SK-N-SH (cell line): ENCODE measurements at regions not wholly inside any gene's neighbourhood (a gene's known extent, or its start where the extent isn't known, plus 50 kb on each side); places are given as distances from the start of the nearest gene placed in this dataset.

Source experiments
- CTCF ChIA-PET: fragments of 300-600, 350-600 bp; formaldehyde crosslinking; extraction: SDS; loops from one replicate; lab custom pipeline; 2021; lab: Yijun Ruan, JAX
- POLR2A ChIA-PET: fragments of 350-600 bp; sonication (Branson Sonifier 250); formaldehyde crosslinking; extraction: SDS; loops from one replicate; lab custom pipeline; 2020; ENCODE audit warnings: antibody characterized with exemption, inconsistent platforms; lab: Yijun Ruan, JAX
- DNase-seq: peaks from one replicate; pipeline ENCODE4 v3.0.0; 2012
- H2AFZ ChIP-seq: fragments of 200-600 bp; sonication (generic); 2 replicates; pipeline ENCODE4 v1.8.1; 2016; ENCODE audit warnings: antibody characterized with exemption, mild to moderate bottlenecking, low read depth
- H3F3A ChIP-seq: fragments of 200-600 bp; sonication (generic); replicated peaks from 2 replicates; pipeline ENCODE3; 2016; ENCODE audit warnings: antibody characterized with exemption, mild to moderate bottlenecking; ENCODE audit not compliant: insufficient read depth
- H3K27ac ChIP-seq, 2 experiments: fragments of 200-500 bp in 1 of 2; fragments of 200-600 bp in 1 of 2; sonication (Bioruptor generic) in 1 of 2; sonication (generic), shearing (Covaris generic) in 1 of 2; 2 replicates each; pipeline versions ENCODE4 v1.5.1 to v1.6.1; 2014 to 2016; ENCODE audit warnings: low read depth in 2 of 2, inconsistent platforms in 1 of 2, low read length in 1 of 2, mild to moderate bottlenecking in 1 of 2, mixed read lengths in 1 of 2
- H3K27me3 ChIP-seq: fragments of 200-600 bp; sonication (generic), shearing (Covaris generic); 2 replicates; pipeline ENCODE4 v1.6.1; 2016; ENCODE audit warnings: mixed run types; ENCODE audit not compliant: insufficient read depth
- H3K36me3 ChIP-seq, 2 experiments: fragments of 200-500 bp in 1 of 2; fragments of 200-600 bp in 1 of 2; sonication (Bioruptor generic) in 1 of 2; sonication (generic) in 1 of 2; replicated peaks in 1 of 2; 2 replicates each; pipeline versions ENCODE3 to v1.5.1; 2014 to 2016; ENCODE audit warnings: low read length in 1 of 2, mild to moderate bottlenecking in 1 of 2; ENCODE audit not compliant: insufficient read depth in 2 of 2, control insufficient read depth in 1 of 2
- H3K4me1 ChIP-seq, 2 experiments: fragments of 200-500 bp in 1 of 2; fragments of 200-600 bp in 1 of 2; sonication (Bioruptor generic) in 1 of 2; sonication (generic), shearing (Covaris generic) in 1 of 2; 2 replicates each; pipeline versions ENCODE4 v1.5.1 to v1.6.1; 2014 to 2016; ENCODE audit warnings: low read depth in 1 of 2, low read length in 1 of 2, mixed run types in 1 of 2; ENCODE audit not compliant: insufficient read depth in 2 of 2, control insufficient read depth in 1 of 2
- H3K4me2 ChIP-seq: fragments of 200-600 bp; sonication (generic), shearing (Covaris generic); 2 replicates; pipeline ENCODE4 v1.6.1; 2017; ENCODE audit warnings: mixed run types
- H3K4me3 ChIP-seq, 2 experiments: fragments of 200-500 bp in 1 of 2; fragments of 200-600 bp in 1 of 2; sonication (Bioruptor generic) in 1 of 2; sonication (generic), shearing (Covaris generic) in 1 of 2; 2 replicates each; pipeline versions ENCODE4 v1.5.1 to v1.8.1; 2014 to 2016; ENCODE audit warnings: low read depth in 2 of 2, inconsistent platforms in 1 of 2, low read length in 1 of 2, mild to moderate bottlenecking in 1 of 2, mixed read lengths in 1 of 2, moderate library complexity in 1 of 2
- H3K79me2 ChIP-seq: fragments of 200-600 bp; sonication (generic); 2 replicates; pipeline ENCODE4 v1.8.1; 2017; ENCODE audit warnings: mild to moderate bottlenecking; ENCODE audit not compliant: insufficient read depth
- H3K9ac ChIP-seq: fragments of 200-600 bp; sonication (generic); 2 replicates; pipeline ENCODE4 v1.6.1; 2017; ENCODE audit warnings: mixed run types
- H3K9me2 ChIP-seq: fragments of 200-600 bp; sonication (generic); 2 replicates; pipeline ENCODE4 v1.6.1; 2017; ENCODE audit warnings: mixed run types
- H3K9me3 ChIP-seq: fragments of 200-600 bp; sonication (generic); 2 replicates; pipeline ENCODE4 v1.6.1; 2017; ENCODE audit warnings: mixed run types, mild to moderate bottlenecking, moderate library complexity
- H4K20me1 ChIP-seq: fragments of 200-600 bp; sonication (generic); 2 replicates; pipeline ENCODE4 v1.6.1; 2017; ENCODE audit warnings: mild to moderate bottlenecking, mixed run types; ENCODE audit not compliant: insufficient read depth
- CHD2 ChIP-seq: fragments of 150-350 bp; IDR thresholded peaks from 2 replicates; pipeline ENCODE4 v1.6.1; 2018; ENCODE audit warnings: low read length; ENCODE audit not compliant: partially characterized antibody
- ELF1 ChIP-seq: IDR thresholded peaks from 2 replicates; pipeline ENCODE4 v1.4.0; 2012
- EZH2phosphoT487 ChIP-seq: fragments of 200-600 bp; sonication (generic); IDR thresholded peaks from 2 replicates; pipeline ENCODE4 v1.6.1; 2017; ENCODE audit warnings: low read depth, mixed run types, mild to moderate bottlenecking, antibody characterized with exemption, moderate library complexity, borderline replicate concordance
- GATA2 ChIP-seq: sonication (generic); formaldehyde crosslinking; IDR thresholded peaks from 2 replicates; pipeline ENCODE4 v1.5.0; 2020; ENCODE audit warnings: mild to moderate bottlenecking, missing genetic modification reagents
- MXI1 ChIP-seq: IDR thresholded peaks from 2 replicates; pipeline ENCODE4 v1.6.1; 2012; ENCODE audit warnings: mild to moderate bottlenecking, low read depth, low read length, improper control_type of control experiment
- NRF1 ChIP-seq: IDR thresholded peaks from 2 replicates; pipeline ENCODE4 v1.6.1; 2012; ENCODE audit warnings: low read depth, mild to moderate bottlenecking, low read length
- RAD21 ChIP-seq: IDR thresholded peaks from 2 replicates; pipeline ENCODE4 v1.6.1; 2012; ENCODE audit warnings: mild to moderate bottlenecking, low read length
- RCOR1 ChIP-seq: fragments of 150-350 bp; IDR thresholded peaks from 2 replicates; pipeline ENCODE4 v1.6.1; 2017; ENCODE audit warnings: antibody characterized with exemption, low read length
- RFX5 ChIP-seq: IDR thresholded peaks from 2 replicates; pipeline ENCODE4 v1.6.1; 2012; ENCODE audit warnings: mild to moderate bottlenecking, improper control_type of control experiment, low read length
- SIN3A ChIP-seq: IDR thresholded peaks from 2 replicates; pipeline ENCODE4 v1.6.1; 2012; ENCODE audit warnings: low read depth, mild to moderate bottlenecking, low read length, moderate library complexity, borderline replicate concordance
- SMC3 ChIP-seq: IDR thresholded peaks from 2 replicates; pipeline ENCODE4 v1.6.1; 2012; ENCODE audit warnings: low read depth, low read length, improper control_type of control experiment
- TAF1 ChIP-seq: IDR thresholded peaks from 2 replicates; pipeline ENCODE4 v1.6.1; 2012; ENCODE audit warnings: low read depth, mild to moderate bottlenecking, low read length, moderate library complexity, borderline replicate concordance
- TCF12 ChIP-seq: IDR thresholded peaks from 2 replicates; pipeline ENCODE4 v1.4.0; 2012
- YY1 ChIP-seq: IDR thresholded peaks from 2 replicates; pipeline ENCODE4 v1.4.0; 2012; ENCODE audit warnings: low read depth, mild to moderate bottlenecking
- WGBS: methylation state at CpG from one replicate; pipeline ENCODE4 v1.1.6; 2017; ENCODE audit warnings: low lambda C conversion rate; 5-methylcytosine and 5-hydroxymethylcytosine counted together
- TF ChIP-seq, protein P1 (sequence below): IDR thresholded peaks from 2 replicates; pipeline ENCODE4; 2012
- TF ChIP-seq, protein P2 (sequence below): IDR thresholded peaks from 2 replicates; pipeline ENCODE4 v1.6.1; 2012; ENCODE audit warnings: mild to moderate bottlenecking, low read depth, low read length, moderate library complexity
- TF ChIP-seq, protein P3 (sequence below): fragments of 200-600 bp; sonication (generic); IDR thresholded peaks from 2 replicates; pipeline ENCODE4 v1.6.1; 2017; ENCODE audit warnings: antibody characterized with exemption, mild to moderate bottlenecking, moderate library complexity
- TF ChIP-seq, protein P4 (sequence below): IDR thresholded peaks from 2 replicates; pipeline ENCODE4 v1.4.0; 2012; ENCODE audit warnings: low read depth, borderline replicate concordance
- TF ChIP-seq, protein P5 (sequence below): IDR thresholded peaks from 2 replicates; pipeline ENCODE4 v1.4.0; 2012; ENCODE audit warnings: low read depth, borderline replicate concordance

DNA sequence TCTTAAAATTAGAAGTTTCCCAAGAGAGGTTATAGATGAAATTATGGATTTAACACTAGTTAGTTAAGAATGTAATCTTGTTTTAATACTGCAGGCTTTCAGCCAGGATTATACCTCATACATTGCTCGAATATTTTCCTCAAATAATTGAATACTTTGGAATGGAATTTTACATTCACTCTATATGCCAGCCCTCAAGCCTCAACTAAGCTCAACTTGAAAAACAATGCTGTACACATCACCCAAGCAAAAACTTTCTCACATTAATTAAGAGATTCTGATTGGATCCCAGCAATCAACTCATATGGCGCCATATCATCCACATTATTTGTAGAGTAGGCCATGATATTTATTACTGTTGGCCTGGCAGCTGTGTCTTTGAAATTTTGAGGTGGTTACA, 710.7 kb upstream of the ADAMTS5 start (continued):
- TF ChIP-seq, protein P1, sequence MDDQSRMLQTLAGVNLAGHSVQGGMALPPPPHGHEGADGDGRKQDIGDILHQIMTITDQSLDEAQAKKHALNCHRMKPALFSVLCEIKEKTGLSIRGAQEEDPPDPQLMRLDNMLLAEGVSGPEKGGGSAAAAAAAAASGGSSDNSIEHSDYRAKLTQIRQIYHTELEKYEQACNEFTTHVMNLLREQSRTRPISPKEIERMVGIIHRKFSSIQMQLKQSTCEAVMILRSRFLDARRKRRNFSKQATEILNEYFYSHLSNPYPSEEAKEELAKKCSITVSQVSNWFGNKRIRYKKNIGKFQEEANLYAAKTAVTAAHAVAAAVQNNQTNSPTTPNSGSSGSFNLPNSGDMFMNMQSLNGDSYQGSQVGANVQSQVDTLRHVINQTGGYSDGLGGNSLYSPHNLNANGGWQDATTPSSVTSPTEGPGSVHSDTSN, result no peak
- TF ChIP-seq NRF1 (no peak), CHD2 (no peak), YY1 (no peak), TCF12 (no peak), RCOR1 (no peak), SMC3 (no peak), ELF1 (no peak)
- TF ChIP-seq, protein P2, sequence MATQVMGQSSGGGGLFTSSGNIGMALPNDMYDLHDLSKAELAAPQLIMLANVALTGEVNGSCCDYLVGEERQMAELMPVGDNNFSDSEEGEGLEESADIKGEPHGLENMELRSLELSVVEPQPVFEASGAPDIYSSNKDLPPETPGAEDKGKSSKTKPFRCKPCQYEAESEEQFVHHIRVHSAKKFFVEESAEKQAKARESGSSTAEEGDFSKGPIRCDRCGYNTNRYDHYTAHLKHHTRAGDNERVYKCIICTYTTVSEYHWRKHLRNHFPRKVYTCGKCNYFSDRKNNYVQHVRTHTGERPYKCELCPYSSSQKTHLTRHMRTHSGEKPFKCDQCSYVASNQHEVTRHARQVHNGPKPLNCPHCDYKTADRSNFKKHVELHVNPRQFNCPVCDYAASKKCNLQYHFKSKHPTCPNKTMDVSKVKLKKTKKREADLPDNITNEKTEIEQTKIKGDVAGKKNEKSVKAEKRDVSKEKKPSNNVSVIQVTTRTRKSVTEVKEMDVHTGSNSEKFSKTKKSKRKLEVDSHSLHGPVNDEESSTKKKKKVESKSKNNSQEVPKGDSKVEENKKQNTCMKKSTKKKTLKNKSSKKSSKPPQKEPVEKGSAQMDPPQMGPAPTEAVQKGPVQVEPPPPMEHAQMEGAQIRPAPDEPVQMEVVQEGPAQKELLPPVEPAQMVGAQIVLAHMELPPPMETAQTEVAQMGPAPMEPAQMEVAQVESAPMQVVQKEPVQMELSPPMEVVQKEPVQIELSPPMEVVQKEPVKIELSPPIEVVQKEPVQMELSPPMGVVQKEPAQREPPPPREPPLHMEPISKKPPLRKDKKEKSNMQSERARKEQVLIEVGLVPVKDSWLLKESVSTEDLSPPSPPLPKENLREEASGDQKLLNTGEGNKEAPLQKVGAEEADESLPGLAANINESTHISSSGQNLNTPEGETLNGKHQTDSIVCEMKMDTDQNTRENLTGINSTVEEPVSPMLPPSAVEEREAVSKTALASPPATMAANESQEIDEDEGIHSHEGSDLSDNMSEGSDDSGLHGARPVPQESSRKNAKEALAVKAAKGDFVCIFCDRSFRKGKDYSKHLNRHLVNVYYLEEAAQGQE, result no peak

DNA sequence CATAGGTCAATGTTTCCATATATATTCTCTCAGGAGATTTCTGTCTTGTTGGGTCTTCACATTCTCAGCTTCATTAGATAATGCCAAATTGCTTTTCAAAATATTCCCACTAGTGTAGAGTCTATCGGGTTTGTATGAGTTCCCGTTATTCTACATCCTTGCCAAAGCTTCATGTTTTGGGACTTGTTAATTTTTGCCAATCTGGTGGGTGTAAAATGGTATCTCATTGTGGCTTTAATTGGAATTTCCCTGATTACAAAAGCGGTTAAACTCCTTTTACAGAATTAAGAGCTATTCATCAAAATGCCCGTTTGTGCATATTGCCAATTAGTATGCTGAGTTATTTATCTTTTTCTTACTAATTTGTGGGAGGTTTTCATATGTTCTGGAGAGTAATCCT, 708.4 kb upstream of the ADAMTS5 start:
- H3K4me1 ChIP-seq, result no peaks in the 10 kb centered on the region; a peak in 1 of 4 replicates
- H3K27ac ChIP-seq, result no peak overlapping the region
- H3K4me3 ChIP-seq, result no peak overlapping the region
- TF ChIP-seq, protein P3, sequence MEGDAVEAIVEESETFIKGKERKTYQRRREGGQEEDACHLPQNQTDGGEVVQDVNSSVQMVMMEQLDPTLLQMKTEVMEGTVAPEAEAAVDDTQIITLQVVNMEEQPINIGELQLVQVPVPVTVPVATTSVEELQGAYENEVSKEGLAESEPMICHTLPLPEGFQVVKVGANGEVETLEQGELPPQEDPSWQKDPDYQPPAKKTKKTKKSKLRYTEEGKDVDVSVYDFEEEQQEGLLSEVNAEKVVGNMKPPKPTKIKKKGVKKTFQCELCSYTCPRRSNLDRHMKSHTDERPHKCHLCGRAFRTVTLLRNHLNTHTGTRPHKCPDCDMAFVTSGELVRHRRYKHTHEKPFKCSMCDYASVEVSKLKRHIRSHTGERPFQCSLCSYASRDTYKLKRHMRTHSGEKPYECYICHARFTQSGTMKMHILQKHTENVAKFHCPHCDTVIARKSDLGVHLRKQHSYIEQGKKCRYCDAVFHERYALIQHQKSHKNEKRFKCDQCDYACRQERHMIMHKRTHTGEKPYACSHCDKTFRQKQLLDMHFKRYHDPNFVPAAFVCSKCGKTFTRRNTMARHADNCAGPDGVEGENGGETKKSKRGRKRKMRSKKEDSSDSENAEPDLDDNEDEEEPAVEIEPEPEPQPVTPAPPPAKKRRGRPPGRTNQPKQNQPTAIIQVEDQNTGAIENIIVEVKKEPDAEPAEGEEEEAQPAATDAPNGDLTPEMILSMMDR, result no peak
- TF ChIP-seq TAF1 (no peak), GATA2 (CRISPR knock-in tag) (no peak), SIN3A (no peak), RFX5 (no peak), RAD21 (no peak), MXI1 (no peak), NRF1 (no peak), EZH2phosphoT487 (no peak), ELF1 (no peak)
- TF ChIP-seq, protein P2, result no peak
- TF ChIP-seq, protein P4, sequence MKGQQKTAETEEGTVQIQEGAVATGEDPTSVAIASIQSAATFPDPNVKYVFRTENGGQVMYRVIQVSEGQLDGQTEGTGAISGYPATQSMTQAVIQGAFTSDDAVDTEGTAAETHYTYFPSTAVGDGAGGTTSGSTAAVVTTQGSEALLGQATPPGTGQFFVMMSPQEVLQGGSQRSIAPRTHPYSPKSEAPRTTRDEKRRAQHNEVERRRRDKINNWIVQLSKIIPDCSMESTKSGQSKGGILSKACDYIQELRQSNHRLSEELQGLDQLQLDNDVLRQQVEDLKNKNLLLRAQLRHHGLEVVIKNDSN, result no peak
- TF ChIP-seq, protein P5, sequence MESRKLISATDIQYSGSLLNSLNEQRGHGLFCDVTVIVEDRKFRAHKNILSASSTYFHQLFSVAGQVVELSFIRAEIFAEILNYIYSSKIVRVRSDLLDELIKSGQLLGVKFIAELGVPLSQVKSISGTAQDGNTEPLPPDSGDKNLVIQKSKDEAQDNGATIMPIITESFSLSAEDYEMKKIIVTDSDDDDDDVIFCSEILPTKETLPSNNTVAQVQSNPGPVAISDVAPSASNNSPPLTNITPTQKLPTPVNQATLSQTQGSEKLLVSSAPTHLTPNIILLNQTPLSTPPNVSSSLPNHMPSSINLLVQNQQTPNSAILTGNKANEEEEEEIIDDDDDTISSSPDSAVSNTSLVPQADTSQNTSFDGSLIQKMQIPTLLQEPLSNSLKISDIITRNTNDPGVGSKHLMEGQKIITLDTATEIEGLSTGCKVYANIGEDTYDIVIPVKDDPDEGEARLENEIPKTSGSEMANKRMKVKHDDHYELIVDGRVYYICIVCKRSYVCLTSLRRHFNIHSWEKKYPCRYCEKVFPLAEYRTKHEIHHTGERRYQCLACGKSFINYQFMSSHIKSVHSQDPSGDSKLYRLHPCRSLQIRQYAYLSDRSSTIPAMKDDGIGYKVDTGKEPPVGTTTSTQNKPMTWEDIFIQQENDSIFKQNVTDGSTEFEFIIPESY, result no peak

More for the DNA sequence above, 708.4 kb upstream of the ADAMTS5 start:
- Histone ChIP-seq H3K4me2 (no peak overlapping the region), H3K9me3 (no peaks in the 10 kb centered on the region), H3K9me2 (no peaks in the 10 kb centered on the region), H2AFZ (no peak overlapping the region), H3K36me3 (no peaks in the 10 kb centered on the region), H3K9ac (no peak overlapping the region), H3F3A (no peaks in the 10 kb centered on the region), H4K20me1 (no peaks in the 10 kb centered on the region), H3K27me3 (no peaks in the 10 kb centered on the region), H3K79me2 (no peaks in the 10 kb centered on the region)
- DNase-seq, result no peak
- CTCF ChIA-PET, result interaction anchor here (0.8 kb wide), 1 partner anchor 22 kb away, joined by 3 read pairs; no protein-coding TSS in a partner anchor
- POLR2A ChIA-PET, result no interaction called here
- 86% methylated on average over 4 of the region's 4 CpGs for WGBS
